ENCODE measurements at regions not wholly inside any gene's neighbourhood (a gene's known extent, or its start where the extent isn't known, plus 50 kb on each side); places are given as distances from the start of the nearest gene placed in this dataset.
"Not testable (repeated sequence)": the region's sequence is repeated elsewhere in the genome, so short reads cannot be mapped to it uniquely, and the experiment has no call there.

DNA sequence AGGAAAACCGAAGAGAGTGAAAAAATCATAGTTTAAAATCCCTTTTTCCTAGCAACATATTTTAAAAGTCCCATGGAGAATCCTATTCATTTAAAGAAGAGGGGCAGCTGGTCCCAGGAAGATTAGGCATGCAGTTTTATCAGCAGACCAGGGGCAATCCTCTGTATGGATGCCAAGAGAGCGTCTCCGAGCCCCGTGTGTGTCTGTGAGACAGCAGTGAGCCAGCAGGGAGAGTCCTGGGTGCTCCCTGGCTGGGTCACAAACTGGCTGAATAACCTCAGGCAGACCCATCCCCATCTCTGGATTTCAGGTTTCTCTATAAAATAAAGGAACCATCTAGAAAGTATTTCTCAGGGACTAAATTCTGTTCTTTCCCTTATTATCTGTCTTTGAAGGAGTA lies 128.2 kb upstream of the RIOK3 start:
- Mint-ChIP-seq H3K27ac (no peak overlapping the region), H3K4me1 (ENCODE audit: low read depth) (no peaks in the 10 kb centered on the region), H3K9me3 (no peaks in the 10 kb centered on the region), H3K4me3 (no peak overlapping the region), H3K36me3 (ENCODE audit: low read depth) (peaks cover 14% of the 10 kb centered on the region), H3K27me3 (no peaks in the 10 kb centered on the region)
- DNase-seq, result no peak
- no peak for ATAC-seq
- intact Hi-C loops (cut with micrococcal nuclease), result no loop called here
- ChIA-PET CTCF (no interaction called here), POLR2A (no interaction called here)
- TF ChIP-seq, protein P1, sequence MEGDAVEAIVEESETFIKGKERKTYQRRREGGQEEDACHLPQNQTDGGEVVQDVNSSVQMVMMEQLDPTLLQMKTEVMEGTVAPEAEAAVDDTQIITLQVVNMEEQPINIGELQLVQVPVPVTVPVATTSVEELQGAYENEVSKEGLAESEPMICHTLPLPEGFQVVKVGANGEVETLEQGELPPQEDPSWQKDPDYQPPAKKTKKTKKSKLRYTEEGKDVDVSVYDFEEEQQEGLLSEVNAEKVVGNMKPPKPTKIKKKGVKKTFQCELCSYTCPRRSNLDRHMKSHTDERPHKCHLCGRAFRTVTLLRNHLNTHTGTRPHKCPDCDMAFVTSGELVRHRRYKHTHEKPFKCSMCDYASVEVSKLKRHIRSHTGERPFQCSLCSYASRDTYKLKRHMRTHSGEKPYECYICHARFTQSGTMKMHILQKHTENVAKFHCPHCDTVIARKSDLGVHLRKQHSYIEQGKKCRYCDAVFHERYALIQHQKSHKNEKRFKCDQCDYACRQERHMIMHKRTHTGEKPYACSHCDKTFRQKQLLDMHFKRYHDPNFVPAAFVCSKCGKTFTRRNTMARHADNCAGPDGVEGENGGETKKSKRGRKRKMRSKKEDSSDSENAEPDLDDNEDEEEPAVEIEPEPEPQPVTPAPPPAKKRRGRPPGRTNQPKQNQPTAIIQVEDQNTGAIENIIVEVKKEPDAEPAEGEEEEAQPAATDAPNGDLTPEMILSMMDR (IDR thresholded peaks at IDR 0.05), result no peak

DNA sequence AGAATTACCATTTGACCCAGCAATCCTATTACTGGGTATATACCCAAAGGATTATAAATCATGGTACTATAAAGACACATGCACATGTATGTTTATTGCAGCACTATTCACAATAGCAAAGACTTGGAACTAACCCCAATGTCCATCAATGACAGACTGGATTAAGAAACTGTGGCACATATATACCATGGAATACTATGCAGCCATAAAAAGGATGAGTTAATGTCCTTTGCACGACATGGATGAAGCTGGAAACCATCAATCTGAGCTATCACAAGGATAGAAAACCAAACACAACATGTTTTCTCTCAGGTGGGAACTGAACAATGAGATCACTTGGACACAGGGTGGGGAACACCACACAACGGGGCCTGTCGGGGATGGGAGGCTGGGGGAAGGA lies 123.4 kb upstream of the RIOK3 start:
- ATAC-seq; H3K4me1 Mint-ChIP-seq (ENCODE audit: low read depth); DNase-seq; H3K27me3 Mint-ChIP-seq; H3K9me3 Mint-ChIP-seq; POLR2A ChIA-PET; CTCF ChIA-PET; intact Hi-C loops (cut with micrococcal nuclease); H3K27ac Mint-ChIP-seq; H3K4me3 Mint-ChIP-seq: not testable (repeated sequence)
- H3K36me3 Mint-ChIP-seq (ENCODE audit: low read depth), result peaks cover 24% of the 10 kb centered on the region

DNA sequence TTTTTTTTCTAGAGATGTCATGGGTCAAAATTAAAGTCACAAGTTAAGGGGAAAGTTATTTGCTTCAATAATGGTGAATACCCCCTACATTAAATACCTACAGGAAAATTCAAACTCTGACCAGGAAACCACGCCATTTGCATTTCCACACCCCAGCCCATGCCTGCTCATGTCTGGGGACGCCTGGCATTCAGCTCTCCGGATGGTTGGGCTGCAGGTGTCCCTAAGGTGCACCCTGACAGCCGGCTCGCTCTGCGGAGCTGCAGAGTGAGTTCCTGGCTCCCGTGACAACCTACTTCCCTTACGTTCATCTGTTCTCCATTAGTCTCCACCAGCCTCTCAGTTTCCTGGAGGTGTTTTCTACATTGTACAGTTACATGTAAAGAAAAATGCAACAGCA lies 122.7 kb upstream of the RIOK3 start:
- no peak overlapping the region for H3K27ac Mint-ChIP-seq
- no peaks in the 10 kb centered on the region for H3K27me3 Mint-ChIP-seq

DNA sequence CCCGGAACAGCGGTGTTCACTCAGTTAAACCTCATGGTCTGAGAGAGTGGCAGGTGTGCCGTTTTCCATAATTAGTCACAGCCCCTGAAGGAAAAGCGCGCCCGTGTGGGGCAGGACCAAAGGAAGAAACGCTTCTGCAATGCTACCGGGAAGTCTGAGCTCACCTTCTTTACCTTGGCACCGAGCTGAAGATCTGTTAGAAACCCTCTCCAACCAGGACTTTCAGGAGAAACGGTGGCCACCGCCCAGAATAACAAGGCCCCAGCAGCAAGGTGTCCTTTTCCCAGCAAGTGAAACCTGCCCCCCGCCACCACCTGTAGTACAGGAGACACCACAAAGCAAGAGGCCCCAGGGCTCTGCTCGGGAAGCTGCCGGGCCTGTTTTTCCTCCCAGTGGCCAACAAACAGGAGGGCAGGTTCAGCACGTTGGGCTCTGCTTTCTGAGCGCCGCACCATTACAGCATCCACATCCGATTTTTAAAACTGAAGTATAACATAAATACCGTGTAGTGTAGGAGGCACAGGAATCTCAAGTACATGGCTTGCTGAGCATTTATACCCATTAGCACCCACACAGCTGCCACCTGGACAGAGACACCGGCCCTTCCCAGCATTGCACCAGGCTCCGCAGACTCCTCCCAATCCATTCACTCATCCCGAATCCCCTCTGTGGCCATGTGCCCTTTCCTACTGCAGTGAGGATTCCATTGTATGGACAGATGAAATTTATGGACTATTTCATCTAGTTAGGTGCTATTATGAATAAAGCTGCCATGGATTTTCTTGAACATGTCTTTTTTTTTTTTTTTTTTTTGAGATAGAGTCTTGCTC lies 121.8 kb upstream of the RIOK3 start:
- no peak for DNase-seq
- Mint-ChIP-seq H3K27me3 (no peaks in the 10 kb centered on the region), H3K36me3 (ENCODE audit: low read depth) (peaks cover 24% of the 10 kb centered on the region), H3K9me3 (no peaks in the 10 kb centered on the region), H3K4me1 (ENCODE audit: low read depth) (no peaks in the 10 kb centered on the region), H3K27ac (no peak overlapping the region), H3K4me3 (no peak overlapping the region)
- TF ChIP-seq, protein P1 (IDR thresholded peaks at IDR 0.05), result no peak
- ChIA-PET POLR2A (no interaction called here), CTCF (interaction anchor here (1.1 to 1.3 kb wide), 2 partner anchors 27 to 80 kb away, joined by 3 to 4 read pairs; no protein-coding TSS in a partner anchor)
- intact Hi-C loops (cut with micrococcal nuclease), result no loop called here
- no peak for ATAC-seq

More for the DNA sequence above, 122.7 kb upstream of the RIOK3 start:
- ChIA-PET CTCF (no interaction called here), POLR2A (no interaction called here)
- TF ChIP-seq, protein P1 (IDR thresholded peaks at IDR 0.05), result no peak
- no peaks in the 10 kb centered on the region for H3K4me1 Mint-ChIP-seq (ENCODE audit: low read depth)
- peaks cover 24% of the 10 kb centered on the region for H3K36me3 Mint-ChIP-seq (ENCODE audit: low read depth)
- no peak for ATAC-seq
- intact Hi-C loops (cut with micrococcal nuclease), result no loop called here
- DNase-seq, result no peak
- H3K4me3 Mint-ChIP-seq, result no peak overlapping the region
- no peaks in the 10 kb centered on the region for H3K9me3 Mint-ChIP-seq

DNA sequence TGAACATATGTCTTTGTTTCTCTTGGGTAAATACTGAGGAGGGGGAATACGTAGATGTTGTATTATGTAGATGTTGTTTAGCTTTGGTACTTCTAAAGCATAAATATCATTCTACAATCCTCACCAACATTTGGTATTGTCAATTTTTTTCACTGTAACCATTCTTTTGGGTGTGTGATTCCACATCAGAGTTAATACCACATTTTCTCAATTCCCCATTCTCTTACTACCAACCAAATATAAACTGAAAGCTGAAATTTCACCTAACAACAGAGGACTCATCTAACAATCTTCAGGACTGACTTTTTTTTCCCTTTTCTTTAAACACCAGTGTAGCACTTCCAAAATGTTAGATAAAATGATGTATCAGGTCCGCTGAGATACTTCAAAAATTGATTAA lies 120.7 kb upstream of the RIOK3 start:
- no peaks in the 10 kb centered on the region for H3K4me1 Mint-ChIP-seq (ENCODE audit: low read depth)
- POLR2A ChIA-PET, result interaction anchor here (1.6 kb wide), 1 partner anchor 18 kb away, joined by 4 read pairs; no protein-coding TSS in a partner anchor

More for the DNA sequence above, 120.7 kb upstream of the RIOK3 start:
- no peak for DNase-seq
- Mint-ChIP-seq H3K27me3 (no peaks in the 10 kb centered on the region), H3K36me3 (ENCODE audit: low read depth) (peaks cover 24% of the 10 kb centered on the region), H3K4me3 (no peak overlapping the region), H3K9me3 (no peaks in the 10 kb centered on the region), H3K27ac (no peak overlapping the region)
- TF ChIP-seq, protein P1 (IDR thresholded peaks at IDR 0.05), result no peak
- intact Hi-C loops (cut with micrococcal nuclease), result no loop called here
- ATAC-seq, result no peak
- CTCF ChIA-PET, result interaction anchor here (1.1 to 1.3 kb wide), 2 partner anchors 25 to 79 kb away, joined by 3 to 4 read pairs; no protein-coding TSS in a partner anchor

All from activated CD8-positive, alpha-beta T cell treated with anti-CD3 and anti-CD28 coated beads for 36 hours (primary cell).